GM21717 (cell line): ENCODE measurements at regions not wholly inside any gene's neighbourhood (a gene's known extent, or its start where the extent isn't known, plus 50 kb on each side); places are given as distances from the start of the nearest gene placed in this dataset.
"Not testable (repeated sequence)": the region's sequence is repeated elsewhere in the genome, so short reads cannot be mapped to it uniquely, and the experiment has no call there.

Experiments used
- ATAC-seq: cut with Tn5 transposase; IDR thresholded peaks from one replicate; pipeline ENCODE4 v1.9.1; 2021; ENCODE audit warnings: mild to moderate bottlenecking, moderate library complexity; ENCODE audit not compliant: unreplicated experiment

GRCh38 chr2:142827170-142827569 is 50.3 kb upstream of the KYNU start:
- no peak for ATAC-seq

DNA sequence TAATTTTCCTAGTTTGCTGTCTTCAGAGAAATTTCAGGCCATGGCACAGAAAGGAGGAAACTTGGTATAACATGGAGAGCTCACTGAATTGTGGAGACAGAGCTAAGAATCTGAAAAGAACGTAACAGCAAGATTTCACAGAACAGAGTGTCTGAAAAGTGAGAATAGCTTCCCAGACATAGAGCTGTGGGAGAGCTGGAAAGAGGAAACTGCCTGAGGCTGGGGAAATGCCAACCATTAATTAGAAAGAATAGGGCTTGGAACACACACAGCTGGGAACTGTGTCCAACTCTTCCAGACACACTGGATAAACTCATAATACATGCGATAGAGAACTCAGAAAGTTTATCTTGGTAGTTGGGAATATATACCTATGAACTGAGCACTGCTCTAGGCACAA is 51.6 kb upstream of the KYNU start:
- no peak for ATAC-seq

DNA sequence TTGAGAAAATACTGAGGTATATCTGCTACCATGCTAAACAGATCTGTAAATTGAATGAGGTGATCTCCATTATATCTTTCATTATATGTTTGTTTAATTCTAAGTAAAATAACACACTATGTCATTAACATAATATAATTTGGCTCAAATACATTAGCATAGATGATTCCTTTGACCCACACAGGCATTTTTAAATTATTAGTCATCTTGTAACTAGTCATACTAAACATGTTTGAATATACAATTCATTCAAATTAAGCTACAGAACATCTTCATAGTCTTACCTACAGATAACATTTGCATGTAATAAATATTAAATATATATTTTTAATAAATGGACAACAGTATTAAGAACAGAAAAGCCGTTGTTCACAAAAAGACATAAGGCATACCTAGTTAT is 52.7 kb upstream of the KYNU start:
- no peak for ATAC-seq

DNA sequence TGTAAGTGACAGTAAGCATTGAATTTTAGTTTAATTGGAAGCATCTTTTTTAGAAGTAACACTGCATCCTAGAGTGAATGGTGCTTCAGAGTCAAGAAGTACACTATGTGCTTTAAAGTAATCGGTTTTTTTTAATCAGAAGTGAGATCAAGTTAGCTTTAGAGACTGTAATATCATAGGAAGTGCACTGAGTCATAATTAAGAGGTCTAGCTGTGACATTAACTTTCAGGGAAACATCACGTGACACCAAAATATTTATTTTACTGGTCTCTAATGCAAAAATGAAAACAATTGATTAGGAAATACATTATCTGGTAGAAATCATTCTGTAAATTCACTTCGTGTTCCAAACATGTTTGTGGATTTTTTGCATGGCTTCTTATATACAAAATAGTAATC is 55.3 kb upstream of the KYNU start:
- ATAC-seq: no peak

DNA sequence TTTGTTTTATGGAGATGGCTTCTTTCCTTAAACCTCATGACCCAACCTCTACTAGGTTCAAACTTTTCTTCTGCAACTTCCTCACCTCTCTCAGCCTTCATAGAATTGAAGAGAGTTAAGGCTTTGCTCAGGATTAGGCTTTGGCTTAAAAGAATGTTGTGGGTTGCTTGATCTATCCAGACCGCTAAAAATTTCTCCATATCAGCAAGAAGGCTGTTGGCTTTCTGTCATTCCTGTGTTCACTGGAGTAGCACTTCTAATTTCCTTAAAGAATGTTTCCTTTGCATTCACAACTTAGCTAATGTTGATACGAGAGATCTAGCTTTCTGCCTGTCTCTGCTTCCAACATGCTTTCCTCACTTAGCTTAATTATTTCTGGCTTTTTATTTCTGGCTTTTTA is 58.1 kb upstream of the KYNU start:
- ATAC-seq: no peak

DNA sequence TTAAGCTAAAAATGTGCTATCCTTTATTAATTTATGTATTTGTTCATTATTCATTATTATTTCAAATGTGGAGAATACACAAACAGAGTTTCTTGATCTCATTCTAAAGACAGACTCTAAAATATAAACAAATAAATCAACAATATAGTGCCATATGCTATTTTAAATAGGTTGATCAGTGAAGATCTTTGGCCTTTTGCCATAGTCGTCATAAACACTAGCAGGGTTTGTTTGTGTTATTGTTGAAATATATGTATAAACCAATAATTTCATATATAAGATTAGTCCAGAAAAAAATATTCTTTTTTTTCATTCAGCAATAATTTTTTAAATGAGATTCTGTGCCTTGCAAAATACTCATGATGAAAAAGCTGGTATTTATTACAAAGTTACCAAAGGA is 62.1 kb upstream of the KYNU start:
- ATAC-seq: no peak

GRCh38 chr2:142813830-142814829 is 63.3 kb upstream of the KYNU start:
- no peak for ATAC-seq

GRCh38 chr2:142811644-142812043 is 65.8 kb upstream of the KYNU start:
- ATAC-seq: not testable (repeated sequence)

DNA sequence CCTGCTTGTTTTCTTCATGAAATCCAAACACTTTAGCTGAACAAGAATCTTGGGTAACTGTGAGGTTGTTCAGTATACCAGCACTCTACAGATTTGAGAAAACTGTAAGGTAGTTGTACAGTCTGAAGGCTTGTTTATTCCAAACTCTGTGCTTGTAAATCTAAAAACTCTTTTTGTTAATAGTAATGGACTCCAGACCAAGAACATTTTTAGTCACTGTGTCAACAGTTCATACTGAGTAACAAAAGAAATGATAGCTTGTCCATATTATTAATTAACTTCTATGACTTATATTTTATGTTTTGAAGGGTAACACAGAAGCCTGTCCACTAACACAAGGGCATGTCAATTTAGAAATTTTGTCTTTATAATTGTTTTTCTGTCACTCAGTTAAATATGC is 72.2 kb upstream of the KYNU start:
- ATAC-seq: no peak

DNA sequence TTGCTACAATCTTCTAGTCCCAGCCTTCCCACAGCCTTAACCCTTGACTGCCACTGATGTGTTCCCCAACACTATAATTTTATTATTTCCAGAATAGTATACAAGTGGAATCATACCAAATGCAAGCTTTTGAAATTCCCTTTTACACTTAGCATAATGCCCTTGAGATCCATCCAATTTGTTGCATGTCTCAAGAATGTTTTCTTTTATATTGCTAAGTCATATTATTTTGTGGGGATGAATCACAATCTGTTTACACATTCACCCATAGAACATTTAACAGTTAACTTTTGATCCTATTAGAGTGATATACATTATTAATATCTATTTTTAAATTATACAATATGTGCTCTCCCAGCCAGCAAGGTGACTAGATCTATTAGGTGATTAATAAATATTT is 74.3 kb upstream of the KYNU start:
- no peak for ATAC-seq

DNA sequence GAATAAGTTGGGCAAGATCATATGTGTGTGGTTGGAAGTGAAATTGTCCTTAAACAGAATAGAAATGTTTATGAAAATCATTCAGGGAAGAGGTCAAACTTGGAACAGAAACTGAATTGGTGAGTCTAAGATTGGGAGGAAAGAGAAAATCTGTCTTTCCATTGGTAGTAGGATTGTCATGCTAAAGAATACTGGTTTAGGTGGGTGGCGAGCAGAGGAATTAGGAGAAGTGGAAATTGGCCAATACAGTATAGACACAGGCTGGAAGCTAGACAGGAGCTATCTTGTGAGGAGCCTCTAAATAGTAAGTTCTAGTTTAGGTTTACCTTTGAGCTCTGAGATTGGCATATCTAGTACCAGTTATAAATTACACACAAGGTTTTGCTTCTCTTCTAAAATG is 80.9 kb upstream of the KYNU start:
- no peak for ATAC-seq

- ATAC-seq: no peak
Measured at GRCh38 chr2:142796161-142796560, 81.3 kb upstream of the KYNU start.

- ATAC-seq: no peak
Measured at GRCh38 chr2:142794850-142795249, 82.6 kb upstream of the KYNU start.

DNA sequence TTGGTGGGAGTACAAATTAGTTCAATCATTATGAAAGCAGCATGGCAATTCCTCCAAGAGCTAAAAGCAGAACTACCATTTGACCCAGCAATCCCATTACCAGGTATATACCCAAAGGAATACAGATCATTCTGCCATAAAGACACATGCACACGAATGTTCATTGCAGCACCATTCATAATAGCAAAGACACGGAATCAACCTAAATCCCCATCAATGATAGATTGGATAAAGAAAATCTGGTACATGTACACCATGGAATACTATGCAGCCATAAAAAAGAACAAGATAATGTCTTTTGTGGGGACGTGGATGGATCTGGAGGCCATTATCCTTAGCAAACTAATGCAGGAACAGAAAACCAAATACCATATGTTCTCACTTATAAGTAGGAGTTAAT is 85.1 kb upstream of the KYNU start:
- not testable (repeated sequence) for ATAC-seq

DNA sequence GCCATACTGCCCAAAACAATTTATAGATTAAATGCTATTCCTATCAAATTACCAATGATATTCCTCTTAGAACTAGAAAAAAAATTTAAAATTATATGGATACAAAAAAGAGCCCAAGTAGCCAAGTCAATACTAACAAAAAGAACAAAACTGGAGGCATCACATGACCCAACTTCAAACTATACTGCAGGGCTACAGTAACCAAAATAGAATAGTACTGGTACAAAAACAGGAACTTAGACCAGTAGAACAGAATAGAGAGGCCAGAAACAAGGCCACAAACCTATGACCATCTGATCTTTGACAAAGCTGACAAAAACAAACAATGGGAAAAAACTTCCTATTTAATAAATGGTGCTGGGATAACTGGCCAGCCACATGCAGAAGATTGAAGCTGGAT is 86.1 kb upstream of the KYNU start:
- no peak for ATAC-seq

DNA sequence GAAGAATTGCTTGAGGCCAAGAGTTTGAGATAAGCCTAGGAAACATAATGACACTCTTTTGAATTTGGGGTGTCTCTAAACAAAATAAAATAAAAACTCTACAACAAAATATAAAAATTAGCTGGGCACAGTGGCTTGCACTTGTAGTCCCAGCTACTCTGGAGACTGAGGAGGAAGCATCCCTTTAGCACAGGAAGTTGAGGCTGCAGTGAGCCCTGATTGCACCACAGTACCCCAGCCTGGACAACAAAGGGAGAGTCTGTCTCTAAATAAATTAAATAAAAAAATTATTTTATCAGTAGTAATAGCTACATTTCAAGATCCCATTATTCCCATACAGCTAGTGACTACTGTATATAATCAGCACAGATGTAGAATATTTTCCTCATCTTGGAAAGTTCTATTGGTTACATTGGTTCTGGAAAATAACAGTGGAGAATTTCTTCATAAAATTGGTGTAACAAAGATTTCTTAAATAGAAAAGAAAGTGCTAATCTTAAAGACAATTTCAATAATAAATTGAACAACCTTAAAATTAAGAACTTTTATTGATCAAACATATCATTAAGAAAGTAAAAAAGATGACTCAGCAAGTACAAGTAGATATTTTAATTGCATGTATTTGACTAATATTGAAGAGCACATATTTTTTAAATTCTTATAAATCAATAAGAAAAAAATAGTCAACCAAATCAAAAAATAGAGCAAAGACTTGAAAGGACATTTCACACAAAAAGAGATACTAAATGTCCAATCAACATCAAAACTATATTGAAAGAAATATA is 90.4 kb upstream of the KYNU start:
- no peak for ATAC-seq

DNA sequence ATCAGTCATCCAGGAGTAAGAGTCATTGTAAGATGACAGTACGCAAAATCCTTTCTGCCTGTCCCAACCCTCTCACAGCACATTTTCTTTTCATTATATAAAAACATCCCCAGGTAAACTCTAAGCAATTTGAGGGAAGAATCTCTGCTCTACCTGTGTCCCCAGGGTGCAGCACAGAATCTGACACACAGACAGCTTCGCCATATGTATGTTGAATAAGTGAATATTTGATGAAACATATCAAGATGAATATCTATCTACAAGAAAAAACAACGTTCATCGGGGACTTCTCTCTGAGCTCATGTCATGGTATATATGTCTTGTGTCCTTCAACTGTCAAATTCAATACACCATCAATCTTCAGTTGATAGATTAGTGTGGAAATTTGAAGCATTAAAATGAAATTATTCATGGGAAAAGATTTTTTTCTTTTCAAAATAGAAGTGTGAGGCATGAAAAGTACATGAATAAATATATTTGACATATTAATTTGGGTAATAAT is 94.5 kb upstream of the KYNU start:
- no peak for ATAC-seq

DNA sequence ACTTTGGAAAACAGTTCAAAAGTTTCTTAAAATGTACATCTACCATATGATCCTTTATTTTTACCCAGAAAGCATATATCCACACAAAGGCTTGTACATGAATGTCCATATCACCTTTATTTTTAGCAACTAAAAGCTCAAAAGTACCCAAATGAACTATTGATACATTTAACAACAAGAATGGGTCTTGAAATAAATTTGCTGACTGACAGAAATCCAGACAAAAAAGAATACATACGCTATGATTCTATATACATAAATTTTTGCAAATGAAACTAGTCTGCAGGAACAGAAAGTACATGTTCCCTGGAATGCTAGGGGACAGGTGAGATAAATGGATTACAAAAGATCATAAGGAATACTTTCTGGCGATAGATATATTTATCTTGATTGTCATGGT is 96.3 kb upstream of the KYNU start:
- ATAC-seq: no peak

GRCh38 chr2:142778289-142778688 is 99.2 kb upstream of the KYNU start:
- ATAC-seq: no peak

GRCh38 chr2:142777742-142778141 is 99.7 kb upstream of the KYNU start:
- ATAC-seq: no peak

GRCh38 chr2:142769761-142770160 is 107.7 kb upstream of the KYNU start:
- ATAC-seq: no peak

- no peak for ATAC-seq
Measured at GRCh38 chr2:142767847-142768246, 109.6 kb upstream of the KYNU start.
